ENCODE measurements at regions not wholly inside any gene's neighbourhood (a gene's known extent, or its start where the extent isn't known, plus 50 kb on each side); places are given as distances from the start of the nearest gene placed in this dataset.

DNA sequence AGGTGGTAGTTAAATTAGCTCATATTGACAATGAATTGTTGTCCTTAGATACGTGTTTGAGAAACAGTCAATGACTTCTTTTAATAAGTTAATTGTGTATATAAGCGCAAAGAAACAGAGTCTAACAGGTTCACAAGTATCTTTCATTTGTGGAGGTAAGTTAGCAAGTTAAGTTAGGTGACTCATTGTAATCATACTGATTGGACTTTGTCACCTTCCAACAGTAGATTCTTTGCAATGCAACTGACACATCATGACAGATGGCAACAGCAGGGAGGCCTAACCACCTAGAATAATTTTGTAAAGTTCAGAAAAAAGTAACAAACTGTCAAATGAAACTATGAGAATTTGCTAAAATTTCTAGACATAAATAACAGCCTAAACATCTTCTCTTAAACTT lies 207.6 kb upstream of the PITX2 start:
- Histone ChIP-seq H3F3A (ENCODE audit: insufficient read depth, low read length, poor library complexity, severe bottlenecking) (no peaks in the 10 kb centered on the region), H3K4me3 (ENCODE audit: low read length) (no peak overlapping the region), H4K20me1 (ENCODE audit: insufficient read depth) (no peaks in the 10 kb centered on the region), H3K79me2 (replicated peaks; ENCODE audit: insufficient read depth, low read length) (no peaks in the 10 kb centered on the region), H3K36me3 (ENCODE audit: insufficient read depth, low read length) (no peaks in the 10 kb centered on the region), H3K9me3 (ENCODE audit: low read length) (no peaks in the 10 kb centered on the region), H3K9me2 (ENCODE audit: insufficient read depth, low read length) (no peaks in the 10 kb centered on the region), H3K4me2 (ENCODE audit: low read length) (no peak overlapping the region), H2AFZ (ENCODE audit: low read depth, low read length) (no peak overlapping the region), H3K9ac (ENCODE audit: low read length) (no peak overlapping the region), H3K27ac (ENCODE audit: low read length) (no peak overlapping the region), H3K27me3 (ENCODE audit: insufficient read depth, low read depth, low read length) (no peaks in the 10 kb centered on the region)
- no peak for TF ChIP-seq REST (IDR thresholded peaks at IDR 0.05; ENCODE audit: borderline replicate concordance)

DNA sequence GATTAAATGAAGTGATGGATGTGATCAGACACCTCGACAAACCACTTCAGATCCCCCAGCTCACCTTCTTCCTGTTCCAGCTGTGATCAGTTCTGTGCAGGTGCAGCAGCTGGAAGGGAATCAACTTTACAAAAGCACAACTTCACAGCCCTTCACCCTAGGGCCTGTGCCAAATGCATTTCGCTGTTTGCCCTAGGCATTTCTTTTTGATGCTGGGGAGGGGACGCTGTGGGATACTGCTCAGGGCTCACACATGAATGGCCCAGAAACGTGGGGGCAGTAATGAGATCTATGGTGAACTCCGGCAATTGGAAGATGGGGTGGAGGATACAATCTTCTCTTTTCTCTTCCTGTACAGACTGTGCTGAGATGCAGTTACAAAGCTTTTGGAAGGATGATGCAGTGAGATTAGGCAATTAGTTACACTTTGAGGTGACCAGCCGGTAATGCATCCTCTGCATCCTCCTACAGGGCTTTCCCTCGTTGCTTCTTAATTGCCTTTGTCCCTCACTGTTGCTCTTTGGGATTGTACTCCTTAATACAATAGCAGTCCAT lies 215.1 kb upstream of the PITX2 start:
- Histone ChIP-seq H3K79me2 (replicated peaks; ENCODE audit: insufficient read depth, low read length) (no peaks in the 10 kb centered on the region), H3K27ac (ENCODE audit: low read length) (no peak overlapping the region), H3F3A (ENCODE audit: insufficient read depth, low read length, poor library complexity, severe bottlenecking) (no peaks in the 10 kb centered on the region), H3K4me2 (ENCODE audit: low read length) (no peak overlapping the region), H3K27me3 (ENCODE audit: insufficient read depth, low read depth, low read length) (no peaks in the 10 kb centered on the region), H4K20me1 (ENCODE audit: insufficient read depth) (no peaks in the 10 kb centered on the region), H3K4me3 (ENCODE audit: low read length) (no peak overlapping the region), H3K9me3 (ENCODE audit: low read length) (no peaks in the 10 kb centered on the region), H3K9me2 (ENCODE audit: insufficient read depth, low read length) (no peaks in the 10 kb centered on the region), H3K36me3 (ENCODE audit: insufficient read depth, low read length) (no peaks in the 10 kb centered on the region), H3K9ac (ENCODE audit: low read length) (no peak overlapping the region), H2AFZ (ENCODE audit: low read depth, low read length) (no peak overlapping the region)
- no peak for TF ChIP-seq REST (IDR thresholded peaks at IDR 0.05; ENCODE audit: borderline replicate concordance)
- TF ChIP-seq, protein P1, sequence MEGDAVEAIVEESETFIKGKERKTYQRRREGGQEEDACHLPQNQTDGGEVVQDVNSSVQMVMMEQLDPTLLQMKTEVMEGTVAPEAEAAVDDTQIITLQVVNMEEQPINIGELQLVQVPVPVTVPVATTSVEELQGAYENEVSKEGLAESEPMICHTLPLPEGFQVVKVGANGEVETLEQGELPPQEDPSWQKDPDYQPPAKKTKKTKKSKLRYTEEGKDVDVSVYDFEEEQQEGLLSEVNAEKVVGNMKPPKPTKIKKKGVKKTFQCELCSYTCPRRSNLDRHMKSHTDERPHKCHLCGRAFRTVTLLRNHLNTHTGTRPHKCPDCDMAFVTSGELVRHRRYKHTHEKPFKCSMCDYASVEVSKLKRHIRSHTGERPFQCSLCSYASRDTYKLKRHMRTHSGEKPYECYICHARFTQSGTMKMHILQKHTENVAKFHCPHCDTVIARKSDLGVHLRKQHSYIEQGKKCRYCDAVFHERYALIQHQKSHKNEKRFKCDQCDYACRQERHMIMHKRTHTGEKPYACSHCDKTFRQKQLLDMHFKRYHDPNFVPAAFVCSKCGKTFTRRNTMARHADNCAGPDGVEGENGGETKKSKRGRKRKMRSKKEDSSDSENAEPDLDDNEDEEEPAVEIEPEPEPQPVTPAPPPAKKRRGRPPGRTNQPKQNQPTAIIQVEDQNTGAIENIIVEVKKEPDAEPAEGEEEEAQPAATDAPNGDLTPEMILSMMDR (IDR thresholded peaks at IDR 0.05; ENCODE audit: poor library complexity, severe bottlenecking) = no peak
- TF ChIP-seq TAF1 (IDR thresholded peaks at IDR 0.05; ENCODE audit: low read depth) = no peak
- TF ChIP-seq EZH2 (IDR thresholded peaks at IDR 0.05; ENCODE audit: borderline replicate concordance, insufficient read depth, low read length, poor library complexity, severe bottlenecking) = no peak
- TF ChIP-seq RAD21 (conservative IDR thresholded peaks at IDR 0.05) = no peak
- no peak for TF ChIP-seq MXI1 (conservative IDR thresholded peaks at IDR 0.05; ENCODE audit: poor library complexity, severe bottlenecking)
- TF ChIP-seq SMC3 (conservative IDR thresholded peaks at IDR 0.05; ENCODE audit: poor library complexity) = no peak
- TF ChIP-seq EP300 (conservative IDR thresholded peaks at IDR 0.05; ENCODE audit: poor library complexity, severe bottlenecking) = no peak
- TF ChIP-seq POLR2AphosphoS5 (IDR thresholded peaks at IDR 0.05) = no peak
